CD4-positive, alpha-beta memory T cell (primary cell): ENCODE measurements at regions not wholly inside any gene's neighbourhood (a gene's known extent, or its start where the extent isn't known, plus 50 kb on each side); places are given as distances from the start of the nearest gene placed in this dataset.

ENCODE experiments used
- CTCF ChIA-PET: fragments of 350-600 bp; sonication (Branson Sonifier 250); formaldehyde crosslinking; loops from one replicate; lab custom pipeline; 2021; ENCODE audit warnings: inconsistent platforms; ENCODE audit not compliant: partially characterized antibody; lab: Charles Lee
- POLR2A ChIA-PET: fragments of 350-600 bp; sonication (Branson Sonifier 250); formaldehyde crosslinking; loops from one replicate; lab custom pipeline; 2021; ENCODE audit not compliant: partially characterized antibody; lab: Charles Lee
- DNase-seq, 5 donors: peaks; one replicate each; pipeline versions ENCODE4 v3.0.0 to v3.0.0-alpha.2; 2020 to 2022; ENCODE audit warnings: mixed read lengths in 1 of 5
- H3K27ac ChIP-seq: one replicate; pipeline ENCODE4 v1.7.0; 2013; ENCODE audit warnings: low read depth, low read length
- H3K27me3 ChIP-seq: 2 replicates; pipeline ENCODE4 v1.7.0; 2013; ENCODE audit warnings: mild to moderate bottlenecking, low read length, moderate library complexity; ENCODE audit not compliant: insufficient read depth
- H3K36me3 ChIP-seq: 2 replicates; pipeline ENCODE4 v1.7.0; 2013; ENCODE audit warnings: mild to moderate bottlenecking, low read length, moderate library complexity; ENCODE audit not compliant: insufficient read depth
- H3K4me1 ChIP-seq: 2 replicates; pipeline ENCODE4 v1.7.0; 2013; ENCODE audit warnings: mild to moderate bottlenecking, low read length, moderate library complexity; ENCODE audit not compliant: insufficient read depth
- H3K4me3 ChIP-seq, 2 donors: one replicate each; pipeline ENCODE4 v1.7.0; 2013; ENCODE audit warnings: low read length in 2 of 2, mild to moderate bottlenecking in 1 of 2
- H3K9me3 ChIP-seq, 2 donors: one replicate each; pipeline ENCODE4 v1.7.0; 2013; ENCODE audit warnings: low read length in 2 of 2, control low read depth in 1 of 2; ENCODE audit not compliant: control insufficient read depth in 1 of 2
- H3K27ac Mint-ChIP-seq, 7 donors: one replicate each; pipeline ENCODE4 v1.8.0; 2020 to 2021; ENCODE audit warnings: mixed read lengths in 7 of 7, mild to moderate bottlenecking in 6 of 7, inconsistent platforms in 3 of 7, moderate library complexity in 3 of 7
- H3K27me3 Mint-ChIP-seq, 2 donors: one replicate each; pipeline ENCODE4 v1.8.0; 2020 to 2021; ENCODE audit warnings: mixed read lengths in 2 of 2
- H3K36me3 Mint-ChIP-seq, 2 donors: one replicate each; pipeline ENCODE4 v1.8.0; 2020 to 2021; ENCODE audit warnings: mixed read lengths in 2 of 2, inconsistent platforms in 1 of 2, mild to moderate bottlenecking in 1 of 2
- H3K4me1 Mint-ChIP-seq, 4 donors: one replicate each; pipeline ENCODE4 v1.8.0; 2020 to 2021; ENCODE audit warnings: mixed read lengths in 4 of 4, mild to moderate bottlenecking in 1 of 4
- H3K4me3 Mint-ChIP-seq, 8 donors: one replicate each; pipeline ENCODE4 v1.8.0; 2020 to 2021; ENCODE audit warnings: mixed read lengths in 8 of 8, mild to moderate bottlenecking in 7 of 8, moderate library complexity in 6 of 8, inconsistent platforms in 3 of 8
- H3K9me3 Mint-ChIP-seq, 8 donors: one replicate each; pipeline ENCODE4 v1.8.0; 2020 to 2021; ENCODE audit warnings: mixed read lengths in 8 of 8, mild to moderate bottlenecking in 5 of 8, inconsistent platforms in 3 of 8, moderate library complexity in 1 of 8
- intact Hi-C: fragments of 100-400 bp; cut with micrococcal nuclease; formaldehyde crosslinking; loops from one replicate; pipeline ENCODE4 v1.15.1; 2023

GRCh38 chr14:42173206-42173605, 566.5 kb downstream of the LRFN5 start:
- Mint-ChIP-seq H3K27me3 (no peaks in the 10 kb centered on the region), H3K4me1 (no peaks in the 10 kb centered on the region), H3K27ac (no peak overlapping the region), H3K4me3 (no peak overlapping the region), H3K9me3 (peaks cover 0 to 15% (median 7%) of the 10 kb centered on the region in 8 donors), H3K36me3 (no peaks in the 10 kb centered on the region)
- intact Hi-C loops: no loop called here
- Histone ChIP-seq H3K9me3 (no peaks in the 10 kb centered on the region), H3K4me3 (no peak overlapping the region), H3K36me3 (no peaks in the 10 kb centered on the region), H3K27ac (no peak overlapping the region), H3K4me1 (no peaks in the 10 kb centered on the region), H3K27me3 (no peaks in the 10 kb centered on the region)
- POLR2A ChIA-PET: no interaction called here
- CTCF ChIA-PET: no interaction called here
- no peak for DNase-seq

GRCh38 chr14:42172304-42172703, 565.6 kb downstream of the LRFN5 start:
- Histone ChIP-seq H3K4me1 (no peaks in the 10 kb centered on the region), H3K36me3 (no peaks in the 10 kb centered on the region), H3K4me3 (no peak overlapping the region), H3K27me3 (no peaks in the 10 kb centered on the region), H3K9me3 (no peaks in the 10 kb centered on the region), H3K27ac (no peak overlapping the region)
- H3K4me3 Mint-ChIP-seq: no peak overlapping the region
- H3K27me3 Mint-ChIP-seq: no peaks in the 10 kb centered on the region
- POLR2A ChIA-PET: no interaction called here
- intact Hi-C loops: no loop called here
- H3K9me3 Mint-ChIP-seq: peaks cover 0 to 17% (median 8%) of the 10 kb centered on the region in 8 donors
- CTCF ChIA-PET: no interaction called here
- H3K27ac Mint-ChIP-seq: no peak overlapping the region
- H3K4me1 Mint-ChIP-seq: no peaks in the 10 kb centered on the region
- H3K36me3 Mint-ChIP-seq: no peaks in the 10 kb centered on the region
- DNase-seq: no peak

- H3K36me3 ChIP-seq: no peaks in the 10 kb centered on the region
- Mint-ChIP-seq H3K4me1 (no peaks in the 10 kb centered on the region), H3K27me3 (no peaks in the 10 kb centered on the region), H3K4me3 (no peak overlapping the region), H3K27ac (no peak overlapping the region), H3K36me3 (no peaks in the 10 kb centered on the region), H3K9me3 (peaks cover 0 to 16% (median 6%) of the 10 kb centered on the region in 8 donors)
- H3K4me3 ChIP-seq: no peak overlapping the region
- ChIA-PET CTCF (no interaction called here), POLR2A (no interaction called here)
- no peak for DNase-seq
- no peaks in the 10 kb centered on the region for H3K9me3 ChIP-seq
- no peaks in the 10 kb centered on the region for H3K4me1 ChIP-seq
- intact Hi-C loops: no loop called here
- H3K27me3 ChIP-seq: no peaks in the 10 kb centered on the region
- H3K27ac ChIP-seq: no peak overlapping the region
Observed at GRCh38 chr14:42163136-42163535, 556.5 kb downstream of the LRFN5 start.

GRCh38 chr14:42159138-42159537, 552.5 kb downstream of the LRFN5 start:
- CTCF ChIA-PET: no interaction called here
- H3K4me3 ChIP-seq: no peak overlapping the region
- H3K27me3 ChIP-seq: no peaks in the 10 kb centered on the region
- Mint-ChIP-seq H3K36me3 (no peaks in the 10 kb centered on the region), H3K27ac (no peak overlapping the region), H3K4me1 (no peaks in the 10 kb centered on the region), H3K27me3 (no peaks in the 10 kb centered on the region), H3K4me3 (no peak overlapping the region), H3K9me3 (peaks cover 0 to 11% (median 3%) of the 10 kb centered on the region in 8 donors)
- no peaks in the 10 kb centered on the region for H3K4me1 ChIP-seq
- POLR2A ChIA-PET: no interaction called here
- no peak overlapping the region for H3K27ac ChIP-seq
- DNase-seq: no peak
- intact Hi-C loops: no loop called here
- H3K9me3 ChIP-seq: no peaks in the 10 kb centered on the region
- H3K36me3 ChIP-seq: no peaks in the 10 kb centered on the region

- CTCF ChIA-PET: no interaction called here
- no peaks in the 10 kb centered on the region for H3K36me3 ChIP-seq
- Mint-ChIP-seq H3K27ac (no peak overlapping the region), H3K36me3 (no peaks in the 10 kb centered on the region), H3K4me1 (no peaks in the 10 kb centered on the region), H3K27me3 (no peaks in the 10 kb centered on the region), H3K9me3 (peaks cover 0 to 13% (median 5%) of the 10 kb centered on the region in 8 donors), H3K4me3 (no peak overlapping the region)
- H3K27me3 ChIP-seq: no peaks in the 10 kb centered on the region
- H3K27ac ChIP-seq: no peak overlapping the region
- H3K4me1 ChIP-seq: no peaks in the 10 kb centered on the region
- intact Hi-C loops: no loop called here
- H3K4me3 ChIP-seq: no peak overlapping the region
- H3K9me3 ChIP-seq: no peaks in the 10 kb centered on the region
- DNase-seq: no peak
- POLR2A ChIA-PET: no interaction called here
Observed at GRCh38 chr14:42149609-42150261, 543.1 kb downstream of the LRFN5 start.

- Histone ChIP-seq H3K27me3 (no peaks in the 10 kb centered on the region), H3K4me3 (no peak overlapping the region), H3K36me3 (no peaks in the 10 kb centered on the region), H3K27ac (no peak overlapping the region), H3K9me3 (no peaks in the 10 kb centered on the region), H3K4me1 (no peaks in the 10 kb centered on the region)
- peaks cover 0 to 6% (median 3%) of the 10 kb centered on the region in 8 donors for H3K9me3 Mint-ChIP-seq
- no peaks in the 10 kb centered on the region for H3K36me3 Mint-ChIP-seq
- no peak overlapping the region for H3K4me3 Mint-ChIP-seq
- no peak overlapping the region for H3K27ac Mint-ChIP-seq
- no peaks in the 10 kb centered on the region for H3K27me3 Mint-ChIP-seq
- intact Hi-C loops: no loop called here
- DNase-seq: no peak
- H3K4me1 Mint-ChIP-seq: no peaks in the 10 kb centered on the region
- ChIA-PET POLR2A (no interaction called here), CTCF (no interaction called here)
Observed at GRCh38 chr14:42145766-42146165, 539.1 kb downstream of the LRFN5 start.

GRCh38 chr14:42143114-42143513, 536.4 kb downstream of the LRFN5 start:
- Histone ChIP-seq H3K27ac (no peak overlapping the region), H3K4me1 (no peaks in the 10 kb centered on the region), H3K36me3 (no peaks in the 10 kb centered on the region), H3K4me3 (no peak overlapping the region), H3K27me3 (no peaks in the 10 kb centered on the region), H3K9me3 (peaks cover 0 to 3% of the 10 kb centered on the region in 2 donors)
- H3K27me3 Mint-ChIP-seq: no peaks in the 10 kb centered on the region
- no peak overlapping the region for H3K4me3 Mint-ChIP-seq
- H3K27ac Mint-ChIP-seq: no peak overlapping the region
- intact Hi-C loops: no loop called here
- ChIA-PET CTCF (no interaction called here), POLR2A (no interaction called here)
- no peaks in the 10 kb centered on the region for H3K36me3 Mint-ChIP-seq
- H3K9me3 Mint-ChIP-seq: peaks cover 0 to 6% (median 4%) of the 10 kb centered on the region in 8 donors
- DNase-seq: no peak
- no peaks in the 10 kb centered on the region for H3K4me1 Mint-ChIP-seq
